ENCODE measurements at regions not wholly inside any gene's neighbourhood (a gene's known extent, or its start where the extent isn't known, plus 50 kb on each side); places are given as distances from the start of the nearest gene placed in this dataset.

- H3K36me3 Mint-ChIP-seq (ENCODE audit: unreplicated experiment), result no peaks in the 10 kb centered on the region
- no peak overlapping the region for H3K4me3 Mint-ChIP-seq (ENCODE audit: unreplicated experiment)
- no peaks in the 10 kb centered on the region for H3K9me3 Mint-ChIP-seq (ENCODE audit: unreplicated experiment)
- TF ChIP-seq CTCF (IDR thresholded peaks at IDR 0.05; ENCODE audit: partially characterized antibody, unreplicated experiment), result no peak
- H3K4me1 Mint-ChIP-seq (ENCODE audit: low read depth, unreplicated experiment), result no peaks in the 10 kb centered on the region
- peaks cover 3% of the 10 kb centered on the region for H3K27me3 Mint-ChIP-seq (ENCODE audit: unreplicated experiment)
- no peak overlapping the region for H3K27ac Mint-ChIP-seq (ENCODE audit: unreplicated experiment)
- DNase-seq, result no peak
Measured at GRCh38 chr6:45727228-45727627, 288.4 kb downstream of the CLIC5 start.

GRCh38 chr6:45726444-45726843 is 289.2 kb downstream of the CLIC5 start:
- H3K36me3 Mint-ChIP-seq (ENCODE audit: unreplicated experiment), result no peaks in the 10 kb centered on the region
- H3K4me3 Mint-ChIP-seq (ENCODE audit: unreplicated experiment), result no peak overlapping the region
- no peak for DNase-seq
- H3K27me3 Mint-ChIP-seq (ENCODE audit: unreplicated experiment), result peaks cover 3% of the 10 kb centered on the region
- no peak overlapping the region for H3K27ac Mint-ChIP-seq (ENCODE audit: unreplicated experiment)
- TF ChIP-seq CTCF (IDR thresholded peaks at IDR 0.05; ENCODE audit: partially characterized antibody, unreplicated experiment), result no peak
- no peaks in the 10 kb centered on the region for H3K4me1 Mint-ChIP-seq (ENCODE audit: low read depth, unreplicated experiment)
- no peaks in the 10 kb centered on the region for H3K9me3 Mint-ChIP-seq (ENCODE audit: unreplicated experiment)

- no peak overlapping the region for H3K27ac Mint-ChIP-seq (ENCODE audit: unreplicated experiment)
- no peak overlapping the region for H3K4me3 Mint-ChIP-seq (ENCODE audit: unreplicated experiment)
- no peaks in the 10 kb centered on the region for H3K27me3 Mint-ChIP-seq (ENCODE audit: unreplicated experiment)
- no peaks in the 10 kb centered on the region for H3K9me3 Mint-ChIP-seq (ENCODE audit: unreplicated experiment)
- H3K36me3 Mint-ChIP-seq (ENCODE audit: unreplicated experiment), result no peaks in the 10 kb centered on the region
- TF ChIP-seq CTCF (IDR thresholded peaks at IDR 0.05; ENCODE audit: partially characterized antibody, unreplicated experiment), result no peak
- no peak for DNase-seq
- no peaks in the 10 kb centered on the region for H3K4me1 Mint-ChIP-seq (ENCODE audit: low read depth, unreplicated experiment)
Measured at GRCh38 chr6:45724511-45724910, 291.1 kb downstream of the CLIC5 start.

- Mint-ChIP-seq H3K9me3 (ENCODE audit: unreplicated experiment) (no peaks in the 10 kb centered on the region), H3K27ac (ENCODE audit: unreplicated experiment) (no peak overlapping the region), H3K27me3 (ENCODE audit: unreplicated experiment) (no peaks in the 10 kb centered on the region), H3K36me3 (ENCODE audit: unreplicated experiment) (no peaks in the 10 kb centered on the region), H3K4me1 (ENCODE audit: low read depth, unreplicated experiment) (no peaks in the 10 kb centered on the region), H3K4me3 (ENCODE audit: unreplicated experiment) (no peak overlapping the region)
- no peak for TF ChIP-seq CTCF (IDR thresholded peaks at IDR 0.05; ENCODE audit: partially characterized antibody, unreplicated experiment)
- DNase-seq, result no peak
Measured at GRCh38 chr6:45724027-45724426, 291.6 kb downstream of the CLIC5 start.

GRCh38 chr6:45722876-45723275 is 292.8 kb downstream of the CLIC5 start:
- H3K27me3 Mint-ChIP-seq (ENCODE audit: unreplicated experiment), result no peaks in the 10 kb centered on the region
- no peaks in the 10 kb centered on the region for H3K4me1 Mint-ChIP-seq (ENCODE audit: low read depth, unreplicated experiment)
- H3K36me3 Mint-ChIP-seq (ENCODE audit: unreplicated experiment), result no peaks in the 10 kb centered on the region
- H3K4me3 Mint-ChIP-seq (ENCODE audit: unreplicated experiment), result no peak overlapping the region
- TF ChIP-seq CTCF (IDR thresholded peaks at IDR 0.05; ENCODE audit: partially characterized antibody, unreplicated experiment), result no peak
- H3K9me3 Mint-ChIP-seq (ENCODE audit: unreplicated experiment), result no peaks in the 10 kb centered on the region
- H3K27ac Mint-ChIP-seq (ENCODE audit: unreplicated experiment), result no peak overlapping the region
- DNase-seq, result no peak

Measured in glutamatergic neuron (in vitro differentiated cells).